SK-N-SH treated with all-trans-retinoic acid at 6 μM for 48 hours (cell line): ENCODE measurements at regions not wholly inside any gene's neighbourhood (a gene's known extent, or its start where the extent isn't known, plus 50 kb on each side); places are given as distances from the start of the nearest gene placed in this dataset.

Experiments
- ISL1 ChIP-seq: fragments of 250-450 bp; sonication (Bioruptor Pico); IDR thresholded peaks from 2 replicates; pipeline ENCODE4 v2.1.2; 2022; ENCODE audit warnings: mild to moderate bottlenecking, moderate library complexity
- ZFP30 ChIP-seq: fragments of 450-650 bp; formaldehyde crosslinking; IDR thresholded peaks from 2 replicates; pipeline ENCODE4 v1.5.0; 2022; ENCODE audit warnings: mild to moderate bottlenecking, moderate library complexity
- TF ChIP-seq, protein P1 (sequence below): fragments of 250-450 bp; sonication (Bioruptor Pico); IDR thresholded peaks from 2 replicates; pipeline ENCODE4 v1.5.1; 2020; ENCODE audit warnings: low read depth, mild to moderate bottlenecking, moderate library complexity
- TF ChIP-seq, protein P2 (sequence below): fragments of 250-450 bp; sonication (Bioruptor Pico); IDR thresholded peaks from 2 replicates; pipeline ENCODE4 v1.8.0; 2020; ENCODE audit warnings: mild to moderate bottlenecking, moderate library complexity, borderline replicate concordance

DNA sequence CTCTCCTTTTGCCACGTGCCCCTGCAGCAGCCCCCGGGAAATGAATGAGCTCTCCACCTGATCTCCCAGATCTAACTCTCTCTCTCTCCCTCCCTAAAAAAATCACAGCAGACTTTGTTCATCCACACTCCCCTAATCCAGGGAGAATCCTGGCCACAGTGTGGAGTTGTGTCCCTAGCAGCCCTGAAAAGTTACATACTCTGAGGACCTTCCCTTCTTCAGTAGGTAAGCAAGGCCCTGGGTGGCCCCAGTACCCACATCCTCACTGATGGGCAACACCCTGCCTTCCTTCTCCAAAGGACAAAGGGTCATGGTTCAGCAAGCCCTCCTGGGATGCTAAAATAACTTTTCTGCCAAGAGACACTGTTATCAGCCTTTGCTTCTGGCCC lies 76.9 kb upstream of the GLI2 start:
- TF ChIP-seq, protein P1, sequence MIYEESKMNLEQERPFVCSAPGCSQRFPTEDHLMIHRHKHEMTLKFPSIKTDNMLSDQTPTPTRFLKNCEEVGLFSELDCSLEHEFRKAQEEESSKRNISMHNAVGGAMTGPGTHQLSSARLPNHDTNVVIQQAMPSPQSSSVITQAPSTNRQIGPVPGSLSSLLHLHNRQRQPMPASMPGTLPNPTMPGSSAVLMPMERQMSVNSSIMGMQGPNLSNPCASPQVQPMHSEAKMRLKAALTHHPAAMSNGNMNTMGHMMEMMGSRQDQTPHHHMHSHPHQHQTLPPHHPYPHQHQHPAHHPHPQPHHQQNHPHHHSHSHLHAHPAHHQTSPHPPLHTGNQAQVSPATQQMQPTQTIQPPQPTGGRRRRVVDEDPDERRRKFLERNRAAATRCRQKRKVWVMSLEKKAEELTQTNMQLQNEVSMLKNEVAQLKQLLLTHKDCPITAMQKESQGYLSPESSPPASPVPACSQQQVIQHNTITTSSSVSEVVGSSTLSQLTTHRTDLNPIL (CRISPR knock-in tag): no peak
- TF ChIP-seq, protein P2, sequence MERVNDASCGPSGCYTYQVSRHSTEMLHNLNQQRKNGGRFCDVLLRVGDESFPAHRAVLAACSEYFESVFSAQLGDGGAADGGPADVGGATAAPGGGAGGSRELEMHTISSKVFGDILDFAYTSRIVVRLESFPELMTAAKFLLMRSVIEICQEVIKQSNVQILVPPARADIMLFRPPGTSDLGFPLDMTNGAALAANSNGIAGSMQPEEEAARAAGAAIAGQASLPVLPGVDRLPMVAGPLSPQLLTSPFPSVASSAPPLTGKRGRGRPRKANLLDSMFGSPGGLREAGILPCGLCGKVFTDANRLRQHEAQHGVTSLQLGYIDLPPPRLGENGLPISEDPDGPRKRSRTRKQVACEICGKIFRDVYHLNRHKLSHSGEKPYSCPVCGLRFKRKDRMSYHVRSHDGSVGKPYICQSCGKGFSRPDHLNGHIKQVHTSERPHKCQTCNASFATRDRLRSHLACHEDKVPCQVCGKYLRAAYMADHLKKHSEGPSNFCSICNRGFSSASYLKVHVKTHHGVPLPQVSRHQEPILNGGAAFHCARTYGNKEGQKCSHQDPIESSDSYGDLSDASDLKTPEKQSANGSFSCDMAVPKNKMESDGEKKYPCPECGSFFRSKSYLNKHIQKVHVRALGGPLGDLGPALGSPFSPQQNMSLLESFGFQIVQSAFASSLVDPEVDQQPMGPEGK (CRISPR knock-in tag): no peak
- TF ChIP-seq ISL1 (CRISPR knock-in tag): no peak
- TF ChIP-seq ZFP30 (CRISPR knock-in tag): no peak
